ENCODE measurements at regions not wholly inside any gene's neighbourhood (a gene's known extent, or its start where the extent isn't known, plus 50 kb on each side); places are given as distances from the start of the nearest gene placed in this dataset.

- no peak overlapping the region for H3K27ac ChIP-seq (ENCODE audit: low read length)
- TF ChIP-seq CTCF (IDR thresholded peaks at IDR 0.05; ENCODE audit: borderline replicate concordance, extremely low read depth, low read length, poor library complexity, severe bottlenecking): no peak
- no peak for TF ChIP-seq EZH2 (IDR thresholded peaks at IDR 0.05; ENCODE audit: borderline replicate concordance, low read depth, low read length, severe bottlenecking)
- ATAC-seq (ENCODE audit: insufficient read depth, low read depth) (no peak), DNase-seq (no peak)
- no peak overlapping the region for H3K4me3 ChIP-seq (ENCODE audit: low read depth in 1 of 2, low read length in 2 of 2)
- no peak overlapping the region for H3K9ac ChIP-seq (ENCODE audit: low read depth, low read length)
- H3K79me2 ChIP-seq (ENCODE audit: insufficient read depth, low read length): no peaks in the 10 kb centered on the region
- no peaks in the 10 kb centered on the region for H3K4me1 ChIP-seq (ENCODE audit: insufficient read depth, low read length)
- no peaks in the 10 kb centered on the region for H3K36me3 ChIP-seq (ENCODE audit: insufficient read depth, low read length)
- no peak overlapping the region for H3K4me2 ChIP-seq (ENCODE audit: insufficient read depth, low read length)
- H4K20me1 ChIP-seq (ENCODE audit: insufficient read depth, low read length): no peaks in the 10 kb centered on the region
- no peak overlapping the region for H2AFZ ChIP-seq (ENCODE audit: low read depth, low read length)
- no peaks in the 10 kb centered on the region for H3K9me3 ChIP-seq (ENCODE audit: insufficient read depth, low read length, severe bottlenecking)
- H3K27me3 ChIP-seq (ENCODE audit: insufficient read depth, low read length, poor library complexity): no peaks in the 10 kb centered on the region
These were observed 135.1 kb upstream of the SEL1L start for GRCh38 chr14:81668626-81669274.

- no peaks in the 10 kb centered on the region for H3K4me1 ChIP-seq (ENCODE audit: insufficient read depth, low read length)
- ATAC-seq (ENCODE audit: insufficient read depth, low read depth) (no peak), DNase-seq (no peak)
- H3K27ac ChIP-seq (ENCODE audit: low read length): no peak overlapping the region
- no peak overlapping the region for H3K9ac ChIP-seq (ENCODE audit: low read depth, low read length)
- H3K79me2 ChIP-seq (ENCODE audit: insufficient read depth, low read length): no peaks in the 10 kb centered on the region
- H3K36me3 ChIP-seq (ENCODE audit: insufficient read depth, low read length): no peaks in the 10 kb centered on the region
- no peaks in the 10 kb centered on the region for H4K20me1 ChIP-seq (ENCODE audit: insufficient read depth, low read length)
- H3K4me2 ChIP-seq (ENCODE audit: insufficient read depth, low read length): no peak overlapping the region
- no peak for TF ChIP-seq CTCF (IDR thresholded peaks at IDR 0.05; ENCODE audit: borderline replicate concordance, extremely low read depth, low read length, poor library complexity, severe bottlenecking)
- TF ChIP-seq EZH2 (IDR thresholded peaks at IDR 0.05; ENCODE audit: borderline replicate concordance, low read depth, low read length, severe bottlenecking): no peak
- H3K4me3 ChIP-seq (ENCODE audit: low read depth in 1 of 2, low read length in 2 of 2): no peak overlapping the region
- no peak overlapping the region for H2AFZ ChIP-seq (ENCODE audit: low read depth, low read length)
- peaks cover 2% of the 10 kb centered on the region for H3K27me3 ChIP-seq (ENCODE audit: insufficient read depth, low read length, poor library complexity)
- no peaks in the 10 kb centered on the region for H3K9me3 ChIP-seq (ENCODE audit: insufficient read depth, low read length, severe bottlenecking)
These were observed 135.7 kb upstream of the SEL1L start for GRCh38 chr14:81669308-81669707.

GRCh38 chr14:81673930-81674329 is 140.3 kb upstream of the SEL1L start:
- Histone ChIP-seq H3K79me2 (ENCODE audit: insufficient read depth, low read length) (no peaks in the 10 kb centered on the region), H3K9ac (ENCODE audit: low read depth, low read length) (no peak overlapping the region), H3K4me1 (ENCODE audit: insufficient read depth, low read length) (no peaks in the 10 kb centered on the region), H4K20me1 (ENCODE audit: insufficient read depth, low read length) (no peaks in the 10 kb centered on the region), H3K27me3 (ENCODE audit: insufficient read depth, low read length, poor library complexity) (peaks cover 2% of the 10 kb centered on the region), H3K9me3 (ENCODE audit: insufficient read depth, low read length, severe bottlenecking) (no peaks in the 10 kb centered on the region), H3K4me2 (ENCODE audit: insufficient read depth, low read length) (no peak overlapping the region), H3K4me3 (ENCODE audit: low read depth in 1 of 2, low read length in 2 of 2) (no peak overlapping the region), H3K27ac (ENCODE audit: low read length) (no peak overlapping the region), H2AFZ (ENCODE audit: low read depth, low read length) (no peak overlapping the region), H3K36me3 (ENCODE audit: insufficient read depth, low read length) (no peaks in the 10 kb centered on the region)
- TF ChIP-seq EZH2 (IDR thresholded peaks at IDR 0.05; ENCODE audit: borderline replicate concordance, low read depth, low read length, severe bottlenecking): no peak
- no peak for TF ChIP-seq CTCF (IDR thresholded peaks at IDR 0.05; ENCODE audit: borderline replicate concordance, extremely low read depth, low read length, poor library complexity, severe bottlenecking)
- ATAC-seq (ENCODE audit: insufficient read depth, low read depth) (no peak), DNase-seq (no peak)

Measured in DND-41 (cell line).